ENCODE measurements at regions not wholly inside any gene's neighbourhood (a gene's known extent, or its start where the extent isn't known, plus 50 kb on each side); places are given as distances from the start of the nearest gene placed in this dataset.

- H3K27me3 Mint-ChIP-seq (ENCODE audit: low read depth in 3 of 3): peaks cover 3 to 30% (median 6%) of the 10 kb centered on the region in 3 donors
- H3K4me3 Mint-ChIP-seq: no peak overlapping the region
- no peak overlapping the region for H3K27ac Mint-ChIP-seq
- peaks cover 7 to 17% of the 10 kb centered on the region in 2 donors for H3K4me1 Mint-ChIP-seq
- no peaks in the 10 kb centered on the region for H3K9me3 Mint-ChIP-seq
- no peaks in the 10 kb centered on the region for H3K36me3 Mint-ChIP-seq
- DNase-seq: no peak
Measured at GRCh38 chr7:112395411-112395810, 54.8 kb upstream of the IFRD1 start.

GRCh38 chr7:112395893-112396292, 54.4 kb upstream of the IFRD1 start:
- Mint-ChIP-seq H3K36me3 (no peaks in the 10 kb centered on the region), H3K4me1 (peaks cover 7 to 14% of the 10 kb centered on the region in 2 donors), H3K4me3 (no peak overlapping the region), H3K9me3 (no peaks in the 10 kb centered on the region), H3K27ac (no peak overlapping the region), H3K27me3 (ENCODE audit: low read depth in 3 of 3) (peaks cover under 1 to 30% (median 6%) of the 10 kb centered on the region in 3 donors)
- DNase-seq: no peak

- H3K27me3 Mint-ChIP-seq (ENCODE audit: low read depth in 3 of 3): peaks cover 0 to 31% (median 4%) of the 10 kb centered on the region in 3 donors
- H3K27ac Mint-ChIP-seq: no peak overlapping the region
- H3K4me3 Mint-ChIP-seq: no peak overlapping the region
- DNase-seq: peak in 2 of 3 donors; percentile 1 to 3
- H3K9me3 Mint-ChIP-seq: no peaks in the 10 kb centered on the region
- no peaks in the 10 kb centered on the region for H3K36me3 Mint-ChIP-seq
- H3K4me1 Mint-ChIP-seq: no peaks in the 10 kb centered on the region
Measured at GRCh38 chr7:112398534-112398933, 51.7 kb upstream of the IFRD1 start.

- Mint-ChIP-seq H3K4me1 (no peaks in the 10 kb centered on the region), H3K4me3 (no peak overlapping the region), H3K27ac (no peak overlapping the region), H3K36me3 (peaks cover 0 to under 1% (median 0%) of the 10 kb centered on the region in 3 donors), H3K9me3 (no peaks in the 10 kb centered on the region), H3K27me3 (ENCODE audit: low read depth in 3 of 3) (peaks cover 0 to 28% (median 7%) of the 10 kb centered on the region in 3 donors)
- DNase-seq: no peak
Measured at GRCh38 chr7:112399501-112399900, 50.8 kb upstream of the IFRD1 start.

GRCh38 chr7:112400141-112400540, 50.1 kb upstream of the IFRD1 start:
- Mint-ChIP-seq H3K4me3 (no peak overlapping the region), H3K36me3 (peaks cover 0 to 3% (median 0%) of the 10 kb centered on the region in 3 donors), H3K27me3 (ENCODE audit: low read depth in 3 of 3) (peaks cover 0 to 27% (median 10%) of the 10 kb centered on the region in 3 donors), H3K27ac (no peak overlapping the region), H3K9me3 (no peaks in the 10 kb centered on the region), H3K4me1 (no peaks in the 10 kb centered on the region)
- DNase-seq: no peak
